MG63 (cell line): ENCODE measurements at regions not wholly inside any gene's neighbourhood (a gene's known extent, or its start where the extent isn't known, plus 50 kb on each side); places are given as distances from the start of the nearest gene placed in this dataset.
"Not testable (repeated sequence)": the region's sequence is repeated elsewhere in the genome, so short reads cannot be mapped to it uniquely, and the experiment has no call there.

Experiments used
- DNase-seq: peaks from one replicate; pipeline ENCODE4 v3.0.0-alpha.2; 2020
- H3K27me3 ChIP-seq: fragments of 250-450 bp; sonication (Bioruptor Pico); 2 replicates; pipeline ENCODE4 v1.5.1; 2020; ENCODE audit warnings: mild to moderate bottlenecking, moderate library complexity
- H3K36me3 ChIP-seq: fragments of 250-450 bp; sonication (Bioruptor Pico); 2 replicates; pipeline ENCODE4 v1.5.1; 2020; ENCODE audit warnings: mild to moderate bottlenecking, moderate library complexity
- H3K4me3 ChIP-seq: fragments of 250-450 bp; sonication (Bioruptor Pico); 2 replicates; pipeline ENCODE4 v1.5.1; 2020; ENCODE audit warnings: mild to moderate bottlenecking, moderate library complexity
- H3K9me3 ChIP-seq: fragments of 250-450 bp; sonication (Bioruptor Pico); 2 replicates; pipeline ENCODE4 v1.5.1; 2020; ENCODE audit warnings: mild to moderate bottlenecking, moderate library complexity

DNA sequence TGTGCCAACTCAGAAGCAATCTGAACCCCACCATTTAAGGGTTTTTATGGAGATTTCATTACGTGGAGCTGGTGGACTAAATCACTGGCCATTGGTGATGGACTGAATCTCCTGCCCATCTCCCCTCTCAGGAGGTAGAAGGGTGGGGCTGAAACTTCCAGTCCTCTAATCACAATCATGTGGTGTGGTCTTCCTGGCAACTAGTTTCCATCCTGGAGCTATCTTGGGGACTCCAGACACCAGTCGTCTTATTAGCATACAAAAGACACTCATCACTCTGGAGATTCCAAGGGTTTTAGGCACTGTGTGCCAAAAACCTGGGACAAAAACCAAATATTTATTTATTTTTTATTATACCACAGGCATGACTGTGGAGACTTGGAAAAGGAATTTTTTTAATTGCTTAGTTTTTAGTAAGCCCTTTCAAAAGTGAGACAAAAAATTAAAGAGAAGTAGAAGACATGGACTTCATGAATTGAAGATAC, 203.6 kb downstream of the WNT5A start:
- Histone ChIP-seq H3K36me3 (no peaks in the 10 kb centered on the region), H3K27me3 (no peaks in the 10 kb centered on the region), H3K4me3 (no peak overlapping the region), H3K9me3 (no peaks in the 10 kb centered on the region)
- no peak for DNase-seq

- H3K4me3 ChIP-seq, result no peak overlapping the region
- H3K9me3 ChIP-seq, result no peaks in the 10 kb centered on the region
- no peaks in the 10 kb centered on the region for H3K36me3 ChIP-seq
- H3K27me3 ChIP-seq, result no peaks in the 10 kb centered on the region
- DNase-seq, result no peak
Observed at GRCh38 chr3:55282994-55283393, 204.1 kb downstream of the WNT5A start.

DNA sequence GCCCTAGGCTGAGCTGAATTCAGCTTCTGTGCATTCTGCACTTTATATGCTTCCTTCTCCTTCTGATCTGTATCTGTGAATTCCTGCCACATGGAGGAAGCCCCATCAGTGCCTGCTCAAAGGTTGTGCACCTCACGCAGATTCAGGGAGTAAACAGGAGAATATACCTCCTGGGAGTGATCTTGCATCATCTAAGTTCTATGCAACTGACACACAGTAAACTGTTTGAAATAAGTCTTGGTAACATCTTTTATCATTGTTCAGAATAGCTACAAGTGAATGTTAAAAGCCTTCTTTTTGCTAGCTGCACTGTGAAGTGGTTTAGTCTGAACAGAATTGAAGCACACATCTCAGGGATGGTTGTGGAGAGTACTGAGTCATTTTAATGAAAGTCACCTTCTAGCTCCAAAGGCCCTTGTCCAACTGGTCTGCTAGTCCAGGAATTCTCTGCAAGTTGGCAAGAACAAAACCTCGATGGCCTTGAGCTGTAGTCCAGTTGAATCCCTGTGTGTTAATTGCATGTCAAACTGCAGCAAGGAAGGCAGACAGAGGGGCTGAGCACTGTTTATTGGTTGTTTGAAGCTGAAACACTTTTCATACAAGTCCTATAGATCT, 215.0 kb downstream of the WNT5A start:
- Histone ChIP-seq H3K27me3 (no peaks in the 10 kb centered on the region), H3K4me3 (no peak overlapping the region), H3K36me3 (no peaks in the 10 kb centered on the region), H3K9me3 (no peaks in the 10 kb centered on the region)
- DNase-seq, result no peak

DNA sequence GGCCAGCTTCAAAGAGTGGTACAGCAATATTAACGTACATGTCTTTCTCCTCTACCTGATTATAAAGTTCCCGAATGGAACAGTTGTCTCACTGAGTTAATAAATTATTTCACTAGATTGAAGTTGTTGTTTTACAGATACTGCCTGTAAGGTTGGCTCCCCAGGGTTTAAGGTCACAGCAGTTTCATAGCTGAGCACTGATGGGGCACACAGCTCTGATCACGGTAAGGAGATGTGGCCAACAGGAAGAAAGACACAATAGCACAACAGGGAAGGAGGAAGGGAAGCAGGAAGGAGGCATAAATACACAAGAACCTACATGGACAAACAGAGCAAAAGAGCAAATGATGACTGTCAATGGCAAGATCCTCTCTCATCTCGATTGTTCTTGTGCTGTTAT, 215.6 kb downstream of the WNT5A start:
- Histone ChIP-seq H3K4me3 (no peak overlapping the region), H3K27me3 (no peaks in the 10 kb centered on the region), H3K36me3 (no peaks in the 10 kb centered on the region), H3K9me3 (no peaks in the 10 kb centered on the region)
- DNase-seq, result no peak

DNA sequence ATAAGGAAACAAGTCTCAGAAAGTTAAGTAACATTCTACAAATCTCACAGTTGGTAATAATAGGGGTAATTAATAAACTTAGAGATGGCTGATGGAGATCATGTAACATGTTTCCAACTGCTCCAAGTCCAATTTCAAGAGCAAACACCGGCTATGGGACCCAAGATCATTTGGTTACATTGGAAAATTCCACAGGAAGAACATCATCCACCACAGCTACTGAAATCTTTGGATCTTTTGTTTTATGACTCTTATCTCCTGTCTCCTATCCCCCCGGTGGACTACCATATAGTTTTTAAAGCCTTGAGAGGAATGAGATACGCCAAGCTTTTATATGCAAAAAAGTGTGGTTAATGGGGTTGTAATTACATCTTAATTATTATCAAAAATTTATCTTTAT, 216.1 kb downstream of the WNT5A start:
- DNase-seq, result no peak
- H3K9me3 ChIP-seq, result no peaks in the 10 kb centered on the region
- H3K27me3 ChIP-seq, result no peaks in the 10 kb centered on the region
- no peaks in the 10 kb centered on the region for H3K36me3 ChIP-seq
- no peak overlapping the region for H3K4me3 ChIP-seq

DNA sequence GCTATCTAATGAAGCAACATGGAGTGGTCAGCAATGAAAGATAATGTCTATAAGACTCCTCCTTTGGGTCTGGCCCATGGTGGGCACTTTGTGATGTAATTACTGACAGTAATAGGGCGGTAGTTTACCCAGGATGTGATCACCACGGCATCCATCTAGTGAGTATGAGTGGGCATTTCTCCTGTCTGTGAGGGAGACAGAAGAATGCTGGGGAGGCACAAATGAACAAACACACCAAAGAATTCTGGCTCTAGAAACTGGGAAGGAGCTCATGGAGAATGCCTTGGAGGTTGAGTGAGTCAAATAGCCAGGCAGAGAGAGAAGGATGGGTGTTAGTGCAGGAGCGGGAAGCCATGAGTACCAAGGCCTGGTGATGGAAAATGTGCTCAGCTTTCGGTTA, 217.5 kb downstream of the WNT5A start:
- no peak for DNase-seq
- H3K27me3 ChIP-seq, result no peaks in the 10 kb centered on the region
- H3K9me3 ChIP-seq, result no peaks in the 10 kb centered on the region
- no peaks in the 10 kb centered on the region for H3K36me3 ChIP-seq
- H3K4me3 ChIP-seq, result no peak overlapping the region

- no peaks in the 10 kb centered on the region for H3K27me3 ChIP-seq
- DNase-seq, result no peak
- no peak overlapping the region for H3K4me3 ChIP-seq
- no peaks in the 10 kb centered on the region for H3K36me3 ChIP-seq
- H3K9me3 ChIP-seq, result no peaks in the 10 kb centered on the region
Observed at GRCh38 chr3:55269096-55269495, 218.0 kb downstream of the WNT5A start.

GRCh38 chr3:55267206-55267930, 219.7 kb downstream of the WNT5A start:
- DNase-seq, result no peak
- H3K9me3 ChIP-seq, result no peaks in the 10 kb centered on the region
- H3K36me3 ChIP-seq, result no peaks in the 10 kb centered on the region
- no peaks in the 10 kb centered on the region for H3K27me3 ChIP-seq
- H3K4me3 ChIP-seq, result no peak overlapping the region

GRCh38 chr3:55264919-55265318, 222.2 kb downstream of the WNT5A start:
- H3K36me3 ChIP-seq, result no peaks in the 10 kb centered on the region
- DNase-seq, result no peak
- no peaks in the 10 kb centered on the region for H3K27me3 ChIP-seq
- no peaks in the 10 kb centered on the region for H3K9me3 ChIP-seq
- H3K4me3 ChIP-seq, result no peak overlapping the region

GRCh38 chr3:55252921-55253320, 234.2 kb downstream of the WNT5A start:
- Histone ChIP-seq H3K4me3 (no peak overlapping the region), H3K9me3 (no peaks in the 10 kb centered on the region), H3K36me3 (no peaks in the 10 kb centered on the region), H3K27me3 (no peaks in the 10 kb centered on the region)
- no peak for DNase-seq

GRCh38 chr3:55249156-55249555, 237.9 kb downstream of the WNT5A start:
- H3K27me3 ChIP-seq, DNase-seq, H3K9me3 ChIP-seq, H3K4me3 ChIP-seq, H3K36me3 ChIP-seq: not testable (repeated sequence)

DNA sequence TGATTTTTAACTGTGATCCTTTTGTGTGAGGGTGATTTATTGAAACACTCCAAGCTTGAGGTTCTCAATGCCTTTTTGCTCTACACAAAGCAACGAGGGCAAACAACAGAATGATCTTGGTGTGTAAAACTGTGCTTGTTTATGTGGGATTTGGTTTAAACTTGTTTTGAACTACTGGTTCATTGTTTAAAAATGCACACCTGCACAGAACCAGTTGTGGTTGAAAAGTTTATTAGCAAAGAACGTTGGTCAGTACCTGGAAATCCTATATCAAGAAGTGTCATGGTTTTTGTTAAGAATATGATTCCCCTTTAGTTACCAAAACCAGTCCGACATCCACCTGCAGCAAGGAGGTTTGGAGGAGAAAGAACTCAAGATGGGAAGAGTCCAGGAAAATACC, 239.4 kb downstream of the WNT5A start:
- Histone ChIP-seq H3K36me3 (no peaks in the 10 kb centered on the region), H3K4me3 (no peak overlapping the region), H3K9me3 (no peaks in the 10 kb centered on the region), H3K27me3 (no peaks in the 10 kb centered on the region)
- DNase-seq, result no peak

DNA sequence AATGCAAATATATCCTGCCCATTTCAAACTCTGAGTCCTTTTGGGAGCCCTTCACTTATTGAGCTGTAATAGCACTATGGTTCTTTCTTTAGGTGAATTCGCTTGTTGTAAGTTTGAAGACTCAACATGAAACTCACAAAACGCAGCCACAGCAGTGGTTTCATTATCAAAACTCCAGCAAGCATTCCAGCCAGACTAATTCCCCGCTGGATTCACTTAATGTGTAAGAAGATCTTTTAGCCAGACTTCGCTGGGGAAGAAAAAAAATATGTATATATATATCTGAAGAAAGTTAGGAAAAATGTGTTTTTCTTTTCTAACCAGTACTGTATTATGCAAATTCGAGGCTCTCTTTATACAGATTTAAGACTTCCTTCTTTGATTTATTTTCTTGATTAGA, 241.1 kb downstream of the WNT5A start:
- Histone ChIP-seq H3K27me3 (no peaks in the 10 kb centered on the region), H3K9me3 (no peaks in the 10 kb centered on the region), H3K4me3 (no peak overlapping the region), H3K36me3 (no peaks in the 10 kb centered on the region)
- no peak for DNase-seq

GRCh38 chr3:55245351-55245750, 241.8 kb downstream of the WNT5A start:
- no peaks in the 10 kb centered on the region for H3K9me3 ChIP-seq
- no peaks in the 10 kb centered on the region for H3K27me3 ChIP-seq
- H3K4me3 ChIP-seq, result no peak overlapping the region
- DNase-seq, result no peak
- no peaks in the 10 kb centered on the region for H3K36me3 ChIP-seq

GRCh38 chr3:55244247-55244646, 242.9 kb downstream of the WNT5A start:
- no peaks in the 10 kb centered on the region for H3K9me3 ChIP-seq
- DNase-seq, result no peak
- no peaks in the 10 kb centered on the region for H3K27me3 ChIP-seq
- H3K4me3 ChIP-seq, result no peak overlapping the region
- no peaks in the 10 kb centered on the region for H3K36me3 ChIP-seq

DNA sequence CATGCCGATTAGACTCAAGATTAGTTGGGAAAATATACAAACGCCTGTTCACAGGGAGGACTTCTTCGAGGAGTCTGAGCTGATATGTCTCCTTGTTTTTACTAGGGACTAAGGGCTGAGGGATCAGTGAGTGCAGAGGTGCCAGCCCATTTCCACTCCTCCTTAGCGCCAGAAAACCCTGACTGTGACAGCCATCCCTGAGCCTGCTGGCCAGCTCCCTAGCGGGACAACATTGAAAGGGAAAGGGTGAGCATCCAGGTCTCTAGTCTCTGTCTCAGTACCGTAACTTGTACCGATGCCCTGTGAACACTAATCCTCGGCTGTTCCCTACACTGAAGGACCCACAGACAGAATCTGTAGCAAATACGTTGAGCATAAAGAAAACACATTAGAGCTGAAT, 243.4 kb downstream of the WNT5A start:
- no peak overlapping the region for H3K4me3 ChIP-seq
- no peaks in the 10 kb centered on the region for H3K9me3 ChIP-seq
- H3K27me3 ChIP-seq, result no peaks in the 10 kb centered on the region
- no peak for DNase-seq
- H3K36me3 ChIP-seq, result no peaks in the 10 kb centered on the region

DNA sequence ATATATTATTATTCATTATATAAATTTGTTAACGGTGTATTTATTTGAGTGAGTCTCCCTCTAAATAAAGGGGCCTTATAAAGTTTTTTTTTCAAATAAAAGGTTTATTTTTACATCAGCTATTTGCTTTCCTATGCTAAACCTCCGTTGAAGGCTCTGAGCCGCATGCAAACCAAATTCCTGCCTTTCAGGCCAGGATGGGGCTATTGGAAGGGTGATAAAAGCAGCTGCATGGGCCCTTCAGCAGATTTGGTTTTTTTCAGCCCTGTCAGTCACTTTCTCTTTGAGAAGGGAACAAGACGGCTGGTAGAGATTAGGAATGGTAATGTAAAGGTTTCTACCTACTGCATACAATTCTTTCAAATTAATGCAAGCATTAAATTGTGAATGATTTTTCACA, 244.2 kb downstream of the WNT5A start:
- Histone ChIP-seq H3K9me3 (no peaks in the 10 kb centered on the region), H3K4me3 (no peak overlapping the region), H3K36me3 (no peaks in the 10 kb centered on the region), H3K27me3 (no peaks in the 10 kb centered on the region)
- DNase-seq, result no peak

GRCh38 chr3:55241098-55241497, 246.0 kb downstream of the WNT5A start:
- no peaks in the 10 kb centered on the region for H3K27me3 ChIP-seq
- no peak overlapping the region for H3K4me3 ChIP-seq
- H3K36me3 ChIP-seq, result no peaks in the 10 kb centered on the region
- H3K9me3 ChIP-seq, result no peaks in the 10 kb centered on the region
- no peak for DNase-seq
